ENCODE measurements at regions not wholly inside any gene's neighbourhood (a gene's known extent, or its start where the extent isn't known, plus 50 kb on each side); places are given as distances from the start of the nearest gene placed in this dataset.

DNA sequence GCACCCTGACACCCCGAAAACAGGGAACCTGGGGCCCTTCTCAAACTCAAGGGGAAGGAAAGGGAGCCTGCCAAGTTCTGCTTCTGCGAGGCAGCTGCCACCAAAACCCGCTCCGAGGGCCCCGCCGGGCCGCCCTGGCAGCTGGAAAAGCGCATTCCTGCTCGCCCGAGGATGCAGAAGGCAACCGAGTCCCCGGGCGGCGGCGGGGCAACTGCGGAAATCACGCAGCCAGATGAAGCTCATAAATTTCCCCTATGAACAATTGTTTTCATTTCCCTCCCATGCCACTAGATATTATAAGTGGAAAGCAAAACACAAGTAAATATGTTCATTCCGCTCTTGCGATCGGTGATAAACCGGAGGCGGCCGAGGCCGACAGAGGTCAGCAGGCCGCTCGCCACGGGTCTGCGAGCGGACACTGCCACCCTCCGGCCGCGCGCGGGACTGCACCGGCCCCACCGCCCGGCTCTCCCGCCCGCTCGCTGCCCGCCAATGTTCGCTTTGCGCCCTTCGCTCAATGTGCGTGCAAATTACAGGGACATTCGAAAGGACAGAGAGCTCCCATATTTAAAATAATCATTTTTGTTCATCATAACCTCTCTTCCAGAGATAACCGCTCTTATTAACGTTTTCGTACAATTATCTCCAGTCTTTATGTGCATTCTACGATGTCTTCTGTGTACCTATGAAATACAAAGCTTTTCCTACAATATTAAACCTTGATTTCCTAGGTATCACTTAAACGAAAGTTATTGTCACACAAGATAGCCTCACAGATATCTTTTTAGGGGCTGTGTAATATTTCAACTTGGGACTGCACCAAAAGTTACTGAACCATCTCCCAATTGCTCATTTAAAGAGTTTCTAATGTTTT is 120.8 kb upstream of the ZNF507 start:
- no peaks in the 10 kb centered on the region for H4K20me1 ChIP-seq (ENCODE audit: control insufficient read depth, extremely low read depth, insufficient read depth, low read length)
- H3K9me1 ChIP-seq (ENCODE audit: control insufficient read depth, extremely low read depth, insufficient read depth, low read length): no peaks in the 10 kb centered on the region
- FAIRE-seq (no peak), DNase-seq (ENCODE audit: low read depth, low spot score) (no peak)
- H2AFZ ChIP-seq (ENCODE audit: control insufficient read depth, low read length): no peak overlapping the region
- H3K36me3 ChIP-seq (ENCODE audit: control insufficient read depth in 2 of 2, extremely low read depth in 1 of 2, insufficient read depth in 2 of 2, low read length in 2 of 2): no peaks in the 10 kb centered on the region
- H3K27me3 ChIP-seq (ENCODE audit: control insufficient read depth, extremely low read depth, insufficient read depth, low read length): peaks cover 15% of the 10 kb centered on the region
- no peak overlapping the region for H3K27ac ChIP-seq (ENCODE audit: control insufficient read depth, insufficient read depth, low read length)
- TF ChIP-seq, protein P1, sequence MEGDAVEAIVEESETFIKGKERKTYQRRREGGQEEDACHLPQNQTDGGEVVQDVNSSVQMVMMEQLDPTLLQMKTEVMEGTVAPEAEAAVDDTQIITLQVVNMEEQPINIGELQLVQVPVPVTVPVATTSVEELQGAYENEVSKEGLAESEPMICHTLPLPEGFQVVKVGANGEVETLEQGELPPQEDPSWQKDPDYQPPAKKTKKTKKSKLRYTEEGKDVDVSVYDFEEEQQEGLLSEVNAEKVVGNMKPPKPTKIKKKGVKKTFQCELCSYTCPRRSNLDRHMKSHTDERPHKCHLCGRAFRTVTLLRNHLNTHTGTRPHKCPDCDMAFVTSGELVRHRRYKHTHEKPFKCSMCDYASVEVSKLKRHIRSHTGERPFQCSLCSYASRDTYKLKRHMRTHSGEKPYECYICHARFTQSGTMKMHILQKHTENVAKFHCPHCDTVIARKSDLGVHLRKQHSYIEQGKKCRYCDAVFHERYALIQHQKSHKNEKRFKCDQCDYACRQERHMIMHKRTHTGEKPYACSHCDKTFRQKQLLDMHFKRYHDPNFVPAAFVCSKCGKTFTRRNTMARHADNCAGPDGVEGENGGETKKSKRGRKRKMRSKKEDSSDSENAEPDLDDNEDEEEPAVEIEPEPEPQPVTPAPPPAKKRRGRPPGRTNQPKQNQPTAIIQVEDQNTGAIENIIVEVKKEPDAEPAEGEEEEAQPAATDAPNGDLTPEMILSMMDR (optimal IDR thresholded peaks at IDR 0.05 in 1 of 3, IDR thresholded peaks at IDR 0.05 in 1 of 3, conservative IDR thresholded peaks at IDR 0.05 in 1 of 3; ENCODE audit: extremely low read depth in 1 of 3, insufficient read depth in 2 of 3, low read length in 3 of 3): peak; percentile 79 to 93 (median 91)
- peak; percentile 25 for TF ChIP-seq EZH2 (IDR thresholded peaks at IDR 0.05; ENCODE audit: low read length)
- no peaks in the 10 kb centered on the region for H3K4me1 ChIP-seq (ENCODE audit: control insufficient read depth, extremely low read depth, insufficient read depth, low read length)
- peak overlapping the region; percentile 60 for H3K4me2 ChIP-seq (ENCODE audit: control insufficient read depth, extremely low read depth, insufficient read depth, low read depth, low read length)
- dilution Hi-C loops (cut with MboI; ENCODE audit: extremely low pct_ligation_motif_present, low sequenced_read_pairs): no loop called here
- no peaks in the 10 kb centered on the region for H3K79me2 ChIP-seq (ENCODE audit: control insufficient read depth, insufficient read depth, low read length)
- no peak overlapping the region for H3K9ac ChIP-seq (ENCODE audit: control insufficient read depth, extremely low read depth, insufficient read depth, low read length)
- H3K9me3 ChIP-seq (ENCODE audit: control insufficient read depth, low read depth, low read length): no peaks in the 10 kb centered on the region
- no peak overlapping the region for H3K4me3 ChIP-seq (ENCODE audit: control insufficient read depth in 2 of 3, extremely low read depth in 1 of 3, insufficient read depth in 2 of 3, low read depth in 1 of 3, low read length in 3 of 3)

DNA sequence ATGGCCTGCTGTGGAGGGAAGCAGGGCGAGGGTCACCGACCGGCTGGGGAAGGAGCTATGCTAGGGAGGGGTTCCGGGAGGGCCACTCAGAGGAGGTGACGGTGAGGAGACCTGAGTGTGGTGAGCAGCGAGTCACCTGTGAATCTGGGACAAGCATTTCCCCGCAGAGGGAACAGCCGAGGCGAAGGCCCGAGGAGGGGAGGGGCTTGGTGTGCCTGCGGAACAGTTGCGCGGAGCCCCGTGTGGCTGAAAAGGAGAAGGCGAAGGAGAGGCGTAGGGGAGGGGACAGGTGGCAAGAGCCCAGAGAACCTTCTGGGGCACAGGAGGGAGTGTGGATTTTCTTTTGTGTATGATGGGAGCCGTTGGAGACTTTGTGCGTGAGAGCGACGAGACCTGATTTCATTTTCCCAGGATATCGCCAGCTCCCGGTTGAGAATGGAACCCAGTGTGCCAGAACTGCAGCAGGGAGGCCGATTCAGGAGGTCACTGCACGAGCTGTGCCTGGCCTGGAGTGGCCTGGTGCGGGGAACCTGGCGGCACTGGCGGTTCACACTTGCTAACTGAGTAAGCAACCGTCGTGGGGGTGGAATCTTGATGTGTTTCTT is 117.7 kb upstream of the ZNF507 start:
- Histone ChIP-seq H3K79me2 (ENCODE audit: control insufficient read depth, insufficient read depth, low read length) (no peaks in the 10 kb centered on the region), H3K9me1 (ENCODE audit: control insufficient read depth, extremely low read depth, insufficient read depth, low read length) (no peaks in the 10 kb centered on the region), H3K27me3 (ENCODE audit: control insufficient read depth, extremely low read depth, insufficient read depth, low read length) (peaks cover 11% of the 10 kb centered on the region), H3K4me2 (ENCODE audit: control insufficient read depth, extremely low read depth, insufficient read depth, low read depth, low read length) (no peak overlapping the region), H3K9me3 (ENCODE audit: control insufficient read depth, low read depth, low read length) (no peaks in the 10 kb centered on the region), H3K4me1 (ENCODE audit: control insufficient read depth, extremely low read depth, insufficient read depth, low read length) (no peaks in the 10 kb centered on the region), H2AFZ (ENCODE audit: control insufficient read depth, low read length) (no peak overlapping the region), H3K4me3 (ENCODE audit: control insufficient read depth in 2 of 3, extremely low read depth in 1 of 3, insufficient read depth in 2 of 3, low read depth in 1 of 3, low read length in 3 of 3) (no peak overlapping the region), H3K9ac (ENCODE audit: control insufficient read depth, extremely low read depth, insufficient read depth, low read length) (no peak overlapping the region), H3K36me3 (ENCODE audit: control insufficient read depth in 2 of 2, extremely low read depth in 1 of 2, insufficient read depth in 2 of 2, low read length in 2 of 2) (no peaks in the 10 kb centered on the region), H3K27ac (ENCODE audit: control insufficient read depth, insufficient read depth, low read length) (no peak overlapping the region), H4K20me1 (ENCODE audit: control insufficient read depth, extremely low read depth, insufficient read depth, low read length) (no peaks in the 10 kb centered on the region)
- DNase-seq (ENCODE audit: low read depth, low spot score) (no peak), FAIRE-seq (no peak)
- TF ChIP-seq EZH2 (IDR thresholded peaks at IDR 0.05; ENCODE audit: low read length): no peak
- TF ChIP-seq, protein P1 (optimal IDR thresholded peaks at IDR 0.05 in 1 of 3, IDR thresholded peaks at IDR 0.05 in 1 of 3, conservative IDR thresholded peaks at IDR 0.05 in 1 of 3; ENCODE audit: extremely low read depth in 1 of 3, insufficient read depth in 2 of 3, low read length in 3 of 3): no peak
- dilution Hi-C loops (cut with MboI; ENCODE audit: extremely low pct_ligation_motif_present, low sequenced_read_pairs): no loop called here

Data from keratinocyte (primary cell).